Gastroesophageal sphincter (tissue), 3 donors: ENCODE measurements at regions not wholly inside any gene's neighbourhood (a gene's known extent, or its start where the extent isn't known, plus 50 kb on each side); places are given as distances from the start of the nearest gene placed in this dataset.

ENCODE experiments used
- EP300 ChIP-seq: sonication (generic); formaldehyde crosslinking; IDR thresholded peaks from one replicate; pipeline ENCODE4 v1.6.1; 2017; ENCODE audit warnings: antibody characterized with exemption, mild to moderate bottlenecking
- POLR2A ChIP-seq, 2 donors: fragments of 450-650 bp; IDR thresholded peaks; one replicate each; pipeline ENCODE4 v1.6.1; 2017; ENCODE audit warnings: antibody characterized with exemption in 2 of 2, mild to moderate bottlenecking in 2 of 2, moderate library complexity in 1 of 2
- POLR2AphosphoS5 ChIP-seq: sonication (generic); formaldehyde crosslinking; IDR thresholded peaks from one replicate; pipeline ENCODE4 v1.6.1; 2017; ENCODE audit warnings: antibody characterized with exemption
- TF ChIP-seq, protein P1 (sequence below), 4 experiments: fragments of 200-600 bp in 2 of 4; fragments of 450-650 bp in 2 of 4; sonication (generic) in 1 of 4; IDR thresholded peaks; one replicate each; pipeline ENCODE4 v1.5.1; 2017 to 2019; ENCODE audit warnings: antibody characterized with exemption in 4 of 4, mild to moderate bottlenecking in 2 of 4, moderate library complexity in 2 of 4

DNA sequence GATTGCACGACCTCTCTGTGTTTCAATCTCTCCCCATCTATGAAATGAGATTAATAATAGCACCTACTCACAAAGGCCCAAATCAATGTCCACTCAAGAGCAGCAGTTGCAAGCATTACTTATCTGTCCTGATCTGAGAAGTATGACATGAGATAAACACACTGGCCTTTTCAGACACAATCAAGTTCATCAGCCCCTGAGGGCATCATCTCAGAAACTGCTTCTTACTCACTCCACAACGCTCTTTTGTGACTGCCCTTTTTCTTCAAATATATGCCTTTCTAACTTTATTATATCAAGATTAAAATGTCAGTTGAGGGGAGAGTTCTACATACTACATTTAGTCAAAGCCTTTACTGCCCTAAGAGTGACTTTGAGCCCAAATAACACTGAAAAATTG lies 371.9 kb upstream of the SPAG17 start:
- TF ChIP-seq, protein P1, sequence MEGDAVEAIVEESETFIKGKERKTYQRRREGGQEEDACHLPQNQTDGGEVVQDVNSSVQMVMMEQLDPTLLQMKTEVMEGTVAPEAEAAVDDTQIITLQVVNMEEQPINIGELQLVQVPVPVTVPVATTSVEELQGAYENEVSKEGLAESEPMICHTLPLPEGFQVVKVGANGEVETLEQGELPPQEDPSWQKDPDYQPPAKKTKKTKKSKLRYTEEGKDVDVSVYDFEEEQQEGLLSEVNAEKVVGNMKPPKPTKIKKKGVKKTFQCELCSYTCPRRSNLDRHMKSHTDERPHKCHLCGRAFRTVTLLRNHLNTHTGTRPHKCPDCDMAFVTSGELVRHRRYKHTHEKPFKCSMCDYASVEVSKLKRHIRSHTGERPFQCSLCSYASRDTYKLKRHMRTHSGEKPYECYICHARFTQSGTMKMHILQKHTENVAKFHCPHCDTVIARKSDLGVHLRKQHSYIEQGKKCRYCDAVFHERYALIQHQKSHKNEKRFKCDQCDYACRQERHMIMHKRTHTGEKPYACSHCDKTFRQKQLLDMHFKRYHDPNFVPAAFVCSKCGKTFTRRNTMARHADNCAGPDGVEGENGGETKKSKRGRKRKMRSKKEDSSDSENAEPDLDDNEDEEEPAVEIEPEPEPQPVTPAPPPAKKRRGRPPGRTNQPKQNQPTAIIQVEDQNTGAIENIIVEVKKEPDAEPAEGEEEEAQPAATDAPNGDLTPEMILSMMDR (IDR thresholded peaks at IDR 0.05), result no peak
- no peak for TF ChIP-seq EP300
- no peak for TF ChIP-seq POLR2AphosphoS5
- no peak for TF ChIP-seq POLR2A (IDR thresholded peaks at IDR 0.05)
